ENCODE measurements at regions not wholly inside any gene's neighbourhood (a gene's known extent, or its start where the extent isn't known, plus 50 kb on each side); places are given as distances from the start of the nearest gene placed in this dataset.

- H4K8ac ChIP-seq (replicated peaks; ENCODE audit: insufficient read length, low read depth, low read length): no peak overlapping the region
- Mint-ChIP-seq H3K9me3 (peaks cover 0 to 2% of the 10 kb centered on the region in 2 experiments; a peak in 3 of 5 replicates), H3K4me3 (no peak overlapping the region), H3K4me1 (no peaks in the 10 kb centered on the region), H3K27ac (no peak overlapping the region), H3K27me3 (ENCODE audit: low read depth) (no peaks in the 10 kb centered on the region), H3K36me3 (ENCODE audit: insufficient read depth in 1 of 3, low read depth in 3 of 3) (peaks cover 0 to 2% (median 0%) of the 10 kb centered on the region in 3 experiments; a peak in 1 of 7 replicates)
- H4K20me1 ChIP-seq (ENCODE audit: control insufficient read depth, insufficient read depth, insufficient read length): no peaks in the 10 kb centered on the region
- no peaks in the 10 kb centered on the region for H3K23me2 ChIP-seq (ENCODE audit: insufficient read length, low read depth, low read length, poor library complexity, severe bottlenecking)
- no peaks in the 10 kb centered on the region for H3K4me1 ChIP-seq (ENCODE audit: insufficient read depth, low read length)
- H2AK5ac ChIP-seq (ENCODE audit: insufficient read length, low read length): no peak overlapping the region
- H3K23ac ChIP-seq (ENCODE audit: insufficient read length, low read depth, low read length): no peak overlapping the region
- no peak overlapping the region for H2BK5ac ChIP-seq (ENCODE audit: insufficient read length, low read length)
- no peak overlapping the region for H3K14ac ChIP-seq (ENCODE audit: insufficient read depth, low read length)
- H2BK20ac ChIP-seq (ENCODE audit: low read depth, low read length, poor library complexity, severe bottlenecking): no peak overlapping the region
- H3K9me3 ChIP-seq (ENCODE audit: control insufficient read depth, low read depth, low read length): no peaks in the 10 kb centered on the region
- no peak overlapping the region for H3K4me2 ChIP-seq (ENCODE audit: insufficient read depth, insufficient read length, low read length)
- H4K5ac ChIP-seq (ENCODE audit: insufficient read length, low read depth, low read length): no peak overlapping the region
- H3K4ac ChIP-seq (ENCODE audit: low read depth, low read length): no peak overlapping the region
- no peaks in the 10 kb centered on the region for H3K27me3 ChIP-seq (ENCODE audit: insufficient read depth, low read length)
- no peaks in the 10 kb centered on the region for H3K79me2 ChIP-seq (ENCODE audit: insufficient read depth, low read length)
- WGBS (ENCODE audit: extremely low coverage, insufficient read length, low lambda C conversion rate): no CpG with 5 or more reads among the region's 1 CpG
- no peaks in the 10 kb centered on the region for H3K79me1 ChIP-seq (ENCODE audit: insufficient read depth, low read depth, low read length, poor library complexity, severe bottlenecking)
- H2AFZ ChIP-seq (ENCODE audit: low read length): no peak overlapping the region
- no peak overlapping the region for H3K18ac ChIP-seq (ENCODE audit: insufficient read length, low read depth, low read length)
- H2BK15ac ChIP-seq (ENCODE audit: low read depth, low read length): no peak overlapping the region
- H4K91ac ChIP-seq (ENCODE audit: insufficient read length, low read depth, low read length): no peak overlapping the region
- no peak for DNase-seq
- H3K56ac ChIP-seq (ENCODE audit: insufficient read length, low read depth, low read length): no peak overlapping the region
- no peak overlapping the region for H3K9ac ChIP-seq (ENCODE audit: extremely low read depth, insufficient read length, low read length)
- TF ChIP-seq, protein P1, sequence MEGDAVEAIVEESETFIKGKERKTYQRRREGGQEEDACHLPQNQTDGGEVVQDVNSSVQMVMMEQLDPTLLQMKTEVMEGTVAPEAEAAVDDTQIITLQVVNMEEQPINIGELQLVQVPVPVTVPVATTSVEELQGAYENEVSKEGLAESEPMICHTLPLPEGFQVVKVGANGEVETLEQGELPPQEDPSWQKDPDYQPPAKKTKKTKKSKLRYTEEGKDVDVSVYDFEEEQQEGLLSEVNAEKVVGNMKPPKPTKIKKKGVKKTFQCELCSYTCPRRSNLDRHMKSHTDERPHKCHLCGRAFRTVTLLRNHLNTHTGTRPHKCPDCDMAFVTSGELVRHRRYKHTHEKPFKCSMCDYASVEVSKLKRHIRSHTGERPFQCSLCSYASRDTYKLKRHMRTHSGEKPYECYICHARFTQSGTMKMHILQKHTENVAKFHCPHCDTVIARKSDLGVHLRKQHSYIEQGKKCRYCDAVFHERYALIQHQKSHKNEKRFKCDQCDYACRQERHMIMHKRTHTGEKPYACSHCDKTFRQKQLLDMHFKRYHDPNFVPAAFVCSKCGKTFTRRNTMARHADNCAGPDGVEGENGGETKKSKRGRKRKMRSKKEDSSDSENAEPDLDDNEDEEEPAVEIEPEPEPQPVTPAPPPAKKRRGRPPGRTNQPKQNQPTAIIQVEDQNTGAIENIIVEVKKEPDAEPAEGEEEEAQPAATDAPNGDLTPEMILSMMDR (conservative IDR thresholded peaks at IDR 0.05): no peak
- no peak overlapping the region for H2BK120ac ChIP-seq (ENCODE audit: low read depth, low read length, poor library complexity, severe bottlenecking)
- H3T11ph ChIP-seq (ENCODE audit: low read length): no peak overlapping the region
- H2BK12ac ChIP-seq (ENCODE audit: insufficient read length, low read depth, low read length): no peak overlapping the region
- no peak overlapping the region for H3K27ac ChIP-seq (ENCODE audit: insufficient read length, low read depth, low read length)
Observed at GRCh38 chr2:142330458-142330857, 199.6 kb upstream of the LRP1B start.

All from H9 (cell line).